Thyroid gland (tissue), 4 donors: ENCODE measurements at regions not wholly inside any gene's neighbourhood (a gene's known extent, or its start where the extent isn't known, plus 50 kb on each side); places are given as distances from the start of the nearest gene placed in this dataset.

Experiments
- POLR2A ChIP-seq, 2 donors: fragments of 450-650 bp; IDR thresholded peaks; one replicate each; pipeline ENCODE4 v1.6.1; 2017; ENCODE audit warnings: antibody characterized with exemption in 2 of 2, mild to moderate bottlenecking in 2 of 2, moderate library complexity in 1 of 2
- TF ChIP-seq, protein P1 (sequence below), 6 experiments: fragments of 200-600 bp in 3 of 6; fragments of 450-650 bp in 3 of 6; sonication (generic) in 3 of 6; IDR thresholded peaks; one replicate each; pipeline ENCODE4 v1.5.1; 2016 to 2019; ENCODE audit warnings: antibody characterized with exemption in 6 of 6, mild to moderate bottlenecking in 2 of 6, inconsistent platforms in 1 of 6, moderate library complexity in 1 of 6

DNA sequence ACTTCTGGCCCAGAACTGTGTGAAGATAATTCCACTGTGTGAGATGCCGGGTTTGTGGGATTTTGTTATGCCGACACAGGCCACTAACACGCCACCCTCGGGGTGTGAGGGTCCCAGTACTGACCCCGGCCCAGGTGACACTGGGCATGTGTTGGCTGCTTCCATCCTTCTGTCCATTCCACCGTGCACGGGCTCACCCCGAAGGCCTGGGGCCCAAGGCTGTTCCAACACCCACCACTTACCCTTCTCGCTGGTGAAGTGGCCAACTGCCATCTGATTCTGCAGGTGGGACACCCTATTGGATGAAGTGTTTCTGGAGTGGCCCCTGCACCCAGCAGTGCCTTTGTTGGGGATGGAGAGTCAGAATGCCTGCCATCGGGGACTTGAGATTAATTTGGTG is 1307.5 kb downstream of the BRD1 start:
- TF ChIP-seq, protein P1, sequence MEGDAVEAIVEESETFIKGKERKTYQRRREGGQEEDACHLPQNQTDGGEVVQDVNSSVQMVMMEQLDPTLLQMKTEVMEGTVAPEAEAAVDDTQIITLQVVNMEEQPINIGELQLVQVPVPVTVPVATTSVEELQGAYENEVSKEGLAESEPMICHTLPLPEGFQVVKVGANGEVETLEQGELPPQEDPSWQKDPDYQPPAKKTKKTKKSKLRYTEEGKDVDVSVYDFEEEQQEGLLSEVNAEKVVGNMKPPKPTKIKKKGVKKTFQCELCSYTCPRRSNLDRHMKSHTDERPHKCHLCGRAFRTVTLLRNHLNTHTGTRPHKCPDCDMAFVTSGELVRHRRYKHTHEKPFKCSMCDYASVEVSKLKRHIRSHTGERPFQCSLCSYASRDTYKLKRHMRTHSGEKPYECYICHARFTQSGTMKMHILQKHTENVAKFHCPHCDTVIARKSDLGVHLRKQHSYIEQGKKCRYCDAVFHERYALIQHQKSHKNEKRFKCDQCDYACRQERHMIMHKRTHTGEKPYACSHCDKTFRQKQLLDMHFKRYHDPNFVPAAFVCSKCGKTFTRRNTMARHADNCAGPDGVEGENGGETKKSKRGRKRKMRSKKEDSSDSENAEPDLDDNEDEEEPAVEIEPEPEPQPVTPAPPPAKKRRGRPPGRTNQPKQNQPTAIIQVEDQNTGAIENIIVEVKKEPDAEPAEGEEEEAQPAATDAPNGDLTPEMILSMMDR (IDR thresholded peaks at IDR 0.05): no peak
- TF ChIP-seq POLR2A (IDR thresholded peaks at IDR 0.05): no peak
